ENCODE measurements at regions not wholly inside any gene's neighbourhood (a gene's known extent, or its start where the extent isn't known, plus 50 kb on each side); places are given as distances from the start of the nearest gene placed in this dataset.

DNA sequence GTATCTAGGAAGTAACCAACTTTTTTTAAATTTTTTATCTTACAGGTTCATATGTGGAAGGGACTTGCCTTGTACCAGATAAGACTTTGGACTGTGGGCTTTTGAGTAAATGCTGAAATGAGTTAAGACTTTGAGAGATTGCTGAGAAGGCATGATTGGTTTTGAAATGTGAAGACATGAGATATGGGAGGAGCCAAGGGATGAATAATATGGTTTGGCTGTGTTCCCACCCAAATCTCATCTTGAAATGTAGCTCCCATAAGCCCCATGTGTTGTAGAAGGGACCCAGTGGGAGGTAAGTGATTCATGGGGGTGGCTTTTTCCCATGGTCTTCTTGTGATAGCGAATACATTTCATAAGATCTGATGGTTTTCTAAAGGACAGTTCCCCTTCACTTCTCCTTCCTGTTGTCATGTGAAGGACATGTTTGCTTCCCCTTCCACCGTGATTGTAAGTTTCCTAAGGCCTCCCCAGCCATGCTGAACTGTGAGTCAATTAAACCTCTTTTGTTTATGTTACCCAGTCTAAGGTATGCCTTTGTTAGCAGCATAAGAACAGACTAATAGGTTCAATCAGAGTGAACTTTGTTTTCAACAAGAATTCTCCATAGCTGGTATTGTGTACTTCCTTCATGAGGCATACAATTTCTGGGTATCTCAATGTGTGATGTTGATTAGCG, 535.6 kb upstream of the MEF2C start:
- TF ChIP-seq CBX5 (IDR thresholded peaks at IDR 0.05; ENCODE audit: low read depth, low read length) (no peak), BRCA1 (IDR thresholded peaks at IDR 0.05; ENCODE audit: low read depth, low read length) (no peak), POLR2AphosphoS5 (IDR thresholded peaks at IDR 0.05; ENCODE audit: low read depth, low read length) (no peak), POLR2A (IDR thresholded peaks at IDR 0.05; ENCODE audit: control extremely low read depth in 1 of 2, low read depth in 2 of 2, low read length in 2 of 2) (no peak), ATF3 (IDR thresholded peaks at IDR 0.05; ENCODE audit: insufficient read depth, low read depth, low read length) (no peak), CEBPB (IDR thresholded peaks at IDR 0.05; ENCODE audit: low read depth, low read length) (no peak), CHD1 (IDR thresholded peaks at IDR 0.05; ENCODE audit: low read depth, low read length) (no peak)
- TF ChIP-seq, protein P1, sequence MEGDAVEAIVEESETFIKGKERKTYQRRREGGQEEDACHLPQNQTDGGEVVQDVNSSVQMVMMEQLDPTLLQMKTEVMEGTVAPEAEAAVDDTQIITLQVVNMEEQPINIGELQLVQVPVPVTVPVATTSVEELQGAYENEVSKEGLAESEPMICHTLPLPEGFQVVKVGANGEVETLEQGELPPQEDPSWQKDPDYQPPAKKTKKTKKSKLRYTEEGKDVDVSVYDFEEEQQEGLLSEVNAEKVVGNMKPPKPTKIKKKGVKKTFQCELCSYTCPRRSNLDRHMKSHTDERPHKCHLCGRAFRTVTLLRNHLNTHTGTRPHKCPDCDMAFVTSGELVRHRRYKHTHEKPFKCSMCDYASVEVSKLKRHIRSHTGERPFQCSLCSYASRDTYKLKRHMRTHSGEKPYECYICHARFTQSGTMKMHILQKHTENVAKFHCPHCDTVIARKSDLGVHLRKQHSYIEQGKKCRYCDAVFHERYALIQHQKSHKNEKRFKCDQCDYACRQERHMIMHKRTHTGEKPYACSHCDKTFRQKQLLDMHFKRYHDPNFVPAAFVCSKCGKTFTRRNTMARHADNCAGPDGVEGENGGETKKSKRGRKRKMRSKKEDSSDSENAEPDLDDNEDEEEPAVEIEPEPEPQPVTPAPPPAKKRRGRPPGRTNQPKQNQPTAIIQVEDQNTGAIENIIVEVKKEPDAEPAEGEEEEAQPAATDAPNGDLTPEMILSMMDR (IDR thresholded peaks at IDR 0.05; ENCODE audit: control extremely low read depth in 1 of 3, insufficient read depth in 1 of 3, low read depth in 1 of 3, low read length in 3 of 3), result no peak
